HG03064 (cell line): ENCODE measurements at regions not wholly inside any gene's neighbourhood (a gene's known extent, or its start where the extent isn't known, plus 50 kb on each side); places are given as distances from the start of the nearest gene placed in this dataset.

ENCODE experiments used
- ATAC-seq: cut with Tn5 transposase; IDR thresholded peaks from one replicate; pipeline ENCODE4 v1.9.1; 2021; ENCODE audit warnings: low read depth; ENCODE audit not compliant: unreplicated experiment

GRCh38 chr12:92089559-92089958 lies 56.1 kb downstream of the BTG1 start:
- ATAC-seq = no peak

DNA sequence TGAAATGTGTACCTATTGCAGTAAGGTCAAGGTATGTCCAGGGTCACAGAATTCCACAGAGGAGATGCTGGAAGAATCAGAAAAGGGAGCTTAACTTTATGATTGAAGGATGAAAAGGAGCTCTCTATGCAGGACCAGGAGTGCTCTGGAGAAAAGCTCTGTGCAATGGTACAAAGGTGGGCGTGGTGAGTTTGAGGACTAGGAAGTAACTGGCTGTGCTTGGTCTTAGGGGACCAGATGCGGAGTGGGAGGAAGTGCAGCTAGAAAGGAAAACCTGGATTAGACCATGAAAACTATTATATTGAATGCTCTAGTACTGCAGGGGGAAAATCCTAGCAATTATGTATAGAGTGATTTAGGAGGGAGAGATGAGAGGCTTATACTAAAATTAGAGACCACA lies 56.8 kb downstream of the BTG1 start:
- ATAC-seq = no peak

GRCh38 chr12:92085736-92086040 lies 60.0 kb downstream of the BTG1 start:
- ATAC-seq = no peak

DNA sequence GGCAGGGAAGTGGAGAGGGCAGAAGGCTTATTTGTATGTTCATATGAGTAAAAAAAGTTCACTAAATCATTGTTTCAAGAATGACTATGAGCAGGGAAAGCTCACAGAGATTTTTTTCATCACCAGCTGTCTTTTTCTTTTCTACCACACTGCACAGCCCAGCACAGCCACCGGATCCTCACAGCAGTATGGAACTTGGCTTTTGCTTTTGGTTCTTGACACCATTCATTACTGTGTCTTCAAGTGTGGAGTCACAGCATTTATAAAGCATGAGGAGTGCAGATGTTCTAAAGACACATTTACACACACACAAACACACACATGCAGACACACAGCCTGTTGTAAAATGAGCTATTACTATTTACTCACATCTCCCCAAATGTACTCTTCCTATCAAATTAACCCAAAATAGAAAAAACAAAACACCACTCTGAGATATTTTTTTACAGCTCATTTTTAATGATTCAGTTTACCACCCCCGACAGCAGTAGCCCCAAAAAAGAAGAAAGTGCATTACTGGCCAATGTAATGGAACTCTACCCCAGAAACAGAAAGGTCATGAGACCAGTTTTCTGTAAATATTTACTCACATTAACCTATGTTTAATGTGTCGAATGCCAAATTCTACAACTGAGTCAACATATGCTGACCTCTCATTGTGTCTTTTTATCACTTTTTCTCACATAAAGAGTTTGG lies 60.5 kb downstream of the BTG1 start:
- peak; percentile 66 for ATAC-seq

DNA sequence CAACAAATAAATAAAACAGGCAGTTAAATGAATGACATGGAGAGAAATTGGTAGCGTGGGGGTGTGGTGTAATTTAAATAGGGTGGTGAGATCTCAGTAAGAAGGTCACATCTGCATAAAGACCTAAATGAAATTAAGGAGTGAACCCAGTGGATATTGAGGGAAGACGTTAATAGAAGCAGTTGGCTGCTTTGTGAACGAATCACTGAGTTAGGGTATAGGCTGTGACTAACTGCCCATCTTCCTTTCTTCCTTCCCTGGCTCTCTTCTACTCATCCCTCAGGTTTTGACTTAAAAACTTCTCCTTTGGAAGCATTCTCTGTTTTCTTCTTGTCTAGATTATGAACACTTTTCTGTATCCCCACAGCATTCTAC lies 64.7 kb downstream of the BTG1 start:
- no peak for ATAC-seq

GRCh38 chr12:92079054-92079385 lies 66.6 kb downstream of the BTG1 start:
- ATAC-seq = no peak

DNA sequence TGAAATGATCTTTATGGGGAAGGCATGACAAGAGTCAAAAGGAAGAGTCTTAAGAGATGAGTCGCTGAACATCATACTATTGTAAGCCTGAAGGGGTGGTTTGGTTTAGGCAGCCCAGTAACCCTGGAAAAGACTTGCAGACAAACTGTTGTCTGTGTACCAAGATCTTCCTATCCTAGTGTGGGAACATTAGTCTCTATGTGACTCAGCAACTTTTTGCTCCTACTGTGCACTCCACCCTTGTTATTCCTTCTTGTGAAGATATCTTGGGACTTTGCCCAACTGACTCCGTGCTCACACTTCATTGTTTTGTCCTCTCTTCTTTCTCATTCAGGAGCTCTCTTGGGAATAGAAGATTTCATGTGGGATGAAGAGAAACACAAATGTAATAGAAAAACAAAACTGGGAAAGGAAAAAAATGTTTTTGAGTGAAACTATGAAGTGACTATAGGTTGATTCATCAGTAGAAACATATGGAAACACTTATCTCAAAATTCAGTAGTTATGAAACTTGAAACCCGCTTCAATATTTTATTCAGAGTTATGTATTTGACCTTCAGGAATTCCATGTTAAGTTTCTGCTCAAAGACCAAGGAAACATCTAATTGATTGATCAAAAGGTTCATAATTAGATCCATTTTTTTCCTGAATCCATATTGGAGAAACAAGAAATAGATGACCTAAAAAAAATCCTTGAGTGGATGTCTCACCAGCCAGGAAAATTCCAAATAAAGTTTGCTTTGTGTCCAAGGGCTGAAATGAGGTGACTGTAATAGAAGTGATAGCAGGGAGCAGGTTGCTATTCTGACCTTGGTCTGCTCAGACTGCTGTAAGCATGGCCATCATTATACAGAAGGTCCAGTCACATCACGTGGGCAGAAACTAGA lies 67.2 kb downstream of the BTG1 start:
- ATAC-seq = no peak

GRCh38 chr12:92077530-92077929 lies 68.1 kb downstream of the BTG1 start:
- no peak for ATAC-seq

DNA sequence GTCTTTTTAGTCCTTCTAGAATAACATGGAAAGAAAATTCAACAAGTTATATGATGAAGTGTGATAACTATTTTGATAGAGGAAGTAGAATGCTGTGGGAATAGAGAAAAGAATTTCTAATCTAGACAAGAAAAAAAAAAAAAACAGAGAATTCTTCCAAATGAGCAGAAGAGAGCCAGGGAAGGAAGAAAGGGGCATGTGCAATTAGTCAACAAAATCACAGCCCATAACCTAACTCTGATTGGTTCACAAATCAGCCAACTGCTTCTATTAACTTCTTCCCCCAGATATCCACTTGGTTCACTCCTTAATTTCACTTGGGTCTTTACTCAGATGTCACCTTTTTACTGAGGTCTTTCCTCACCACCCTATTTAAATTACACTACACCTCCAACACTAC lies 69.5 kb downstream of the BTG1 start:
- no peak for ATAC-seq

GRCh38 chr12:92075425-92075914 lies 70.2 kb downstream of the BTG1 start:
- no peak for ATAC-seq

- ATAC-seq = no peak
Observed at GRCh38 chr12:92074889-92075288, 70.8 kb downstream of the BTG1 start.

- ATAC-seq = no peak
Observed at GRCh38 chr12:92073094-92073493, 72.6 kb downstream of the BTG1 start.

- ATAC-seq = no peak
Observed at GRCh38 chr12:92072112-92072511, 73.5 kb downstream of the BTG1 start.

DNA sequence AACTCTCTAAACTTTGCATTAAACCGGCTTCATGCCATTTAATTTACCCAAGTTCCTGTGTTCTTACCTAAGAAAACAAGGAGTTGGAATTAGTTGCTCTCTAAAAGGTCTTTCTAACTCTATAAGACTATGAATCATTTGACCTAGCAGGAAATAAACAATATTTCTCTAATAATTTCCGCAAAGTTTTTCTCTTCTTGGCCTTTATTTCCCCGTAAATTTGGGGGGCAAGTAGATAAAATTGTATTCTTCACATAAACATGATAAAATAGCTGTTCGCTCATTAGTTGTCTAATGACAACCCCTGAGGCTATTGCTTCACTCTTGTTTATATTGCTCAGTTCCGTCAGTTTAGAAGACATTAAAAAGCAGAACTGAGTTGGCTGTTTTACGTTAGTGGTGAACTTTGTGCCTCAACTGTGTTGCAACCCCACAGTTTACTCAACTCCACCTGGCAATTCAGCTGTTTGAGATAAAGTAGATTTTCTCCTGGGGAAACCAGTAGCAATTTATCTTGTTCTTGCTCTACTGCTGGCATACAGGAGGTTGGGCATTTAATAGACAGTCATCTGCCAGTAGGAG lies 74.7 kb downstream of the BTG1 start:
- ATAC-seq = no peak

- ATAC-seq = no peak
Observed at GRCh38 chr12:92070054-92070863, 75.4 kb downstream of the BTG1 start.

DNA sequence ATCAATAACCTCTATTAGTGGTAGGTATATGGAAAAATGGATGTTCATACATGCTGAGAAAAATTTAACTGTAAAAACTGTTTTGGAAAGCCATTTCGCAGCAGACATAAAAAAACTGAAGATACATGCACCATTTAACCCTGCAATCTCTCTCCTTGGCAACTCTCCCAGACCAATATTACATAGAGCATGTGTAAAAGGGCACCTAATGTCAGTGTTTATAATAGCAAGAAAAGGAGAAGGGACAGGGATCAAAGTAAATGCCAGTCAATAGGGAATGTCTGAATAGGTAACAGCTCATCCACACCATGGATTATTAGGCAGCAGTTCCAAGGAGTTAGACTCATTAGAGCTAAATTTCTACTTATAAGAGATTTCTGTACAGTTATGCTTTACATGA lies 77.2 kb downstream of the BTG1 start:
- no peak for ATAC-seq

- ATAC-seq = no peak
Observed at GRCh38 chr12:92065639-92066038, 80.0 kb downstream of the BTG1 start.

DNA sequence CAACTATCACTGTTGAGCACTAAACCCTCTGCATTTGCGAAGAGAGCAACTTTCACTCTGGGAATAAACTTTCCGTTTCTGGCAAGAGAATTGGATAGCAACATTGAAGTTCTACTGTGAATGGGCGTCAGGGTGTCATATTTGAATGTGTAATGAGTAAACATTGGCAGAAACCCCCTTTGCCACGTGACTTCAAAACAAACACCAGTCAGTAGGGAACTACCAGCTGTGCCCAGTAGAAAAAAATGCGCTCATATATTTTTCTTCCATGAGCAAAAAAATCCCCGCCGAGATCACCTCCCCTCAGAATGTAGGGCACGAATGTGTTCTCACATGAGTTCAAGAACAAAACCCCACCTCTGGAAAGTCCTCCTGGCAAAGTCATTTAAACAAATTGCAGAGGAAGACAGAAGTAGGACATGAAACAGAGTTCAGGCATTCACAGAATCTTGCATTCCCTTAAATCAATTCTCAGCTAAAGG lies 80.6 kb downstream of the BTG1 start:
- ATAC-seq = no peak

DNA sequence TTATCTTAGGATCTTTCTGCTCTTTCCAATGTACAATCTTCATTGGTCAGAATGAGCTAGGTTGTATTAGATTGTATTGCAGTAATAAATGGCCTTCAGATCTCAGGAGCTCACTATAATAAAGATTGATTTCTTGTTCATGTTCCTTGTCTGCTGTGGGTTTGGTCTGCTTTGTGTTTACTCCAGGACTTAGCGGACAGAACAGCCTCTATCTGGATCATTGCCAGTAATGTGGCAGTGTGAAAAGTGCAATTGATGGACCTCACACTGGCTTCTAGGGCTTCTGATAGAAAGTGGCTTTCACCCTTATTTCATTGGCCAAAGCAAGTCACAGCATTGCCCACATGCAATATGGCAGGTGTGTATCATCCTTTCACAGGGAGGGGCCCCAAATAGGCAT lies 81.2 kb downstream of the BTG1 start:
- no peak for ATAC-seq

DNA sequence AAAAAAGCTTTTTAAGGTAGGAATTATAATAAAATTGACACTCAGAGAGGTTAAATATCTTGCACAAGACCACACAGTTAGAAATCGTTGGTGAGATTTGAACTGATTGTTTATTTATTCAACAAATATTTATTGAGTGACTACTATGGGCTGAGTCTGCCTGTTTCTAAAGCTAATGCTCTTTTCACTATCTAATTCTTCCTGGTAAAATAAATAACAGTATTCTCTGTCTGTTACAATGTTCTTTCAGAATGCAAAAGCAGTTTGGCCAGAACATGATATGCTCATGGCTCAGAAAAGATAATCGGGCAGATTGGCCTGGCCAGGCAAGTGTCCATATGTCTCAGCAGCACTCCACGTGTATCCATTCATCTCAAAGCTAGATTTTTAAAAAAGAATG lies 82.0 kb downstream of the BTG1 start:
- ATAC-seq = no peak
